KG1 (cell line): ENCODE measurements at regions not wholly inside any gene's neighbourhood (a gene's known extent, or its start where the extent isn't known, plus 50 kb on each side); places are given as distances from the start of the nearest gene placed in this dataset.
A peak's percentile ranks its signal among the peaks of the same experiment; 100 is the strongest.

Experiments
- DNase-seq: peaks from one replicate; lab custom pipeline; 2025; lab: John Stamatoyannopoulos, UW

DNA sequence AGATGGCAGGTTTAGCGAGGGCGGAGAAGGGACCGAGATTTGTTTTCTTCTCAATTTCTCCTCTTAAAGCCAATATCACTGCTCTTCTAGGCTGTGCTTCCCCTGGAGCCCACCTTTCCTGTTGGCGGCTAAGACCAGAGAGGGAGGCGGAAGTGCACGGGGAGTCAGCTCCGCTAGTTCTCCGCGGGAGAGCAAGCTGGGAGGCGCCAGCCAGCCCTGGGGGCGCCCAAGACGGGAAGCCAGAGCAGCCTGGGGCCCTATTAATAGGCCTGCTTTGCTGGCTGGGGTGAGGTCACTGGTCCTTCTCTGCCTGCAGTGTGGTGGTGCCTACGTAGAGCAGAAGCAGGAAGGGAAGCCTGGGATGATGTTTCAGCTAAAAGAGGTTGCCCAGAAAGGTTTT lies 61.6 kb downstream of the LSM5 start:
- DNase-seq: no peak

DNA sequence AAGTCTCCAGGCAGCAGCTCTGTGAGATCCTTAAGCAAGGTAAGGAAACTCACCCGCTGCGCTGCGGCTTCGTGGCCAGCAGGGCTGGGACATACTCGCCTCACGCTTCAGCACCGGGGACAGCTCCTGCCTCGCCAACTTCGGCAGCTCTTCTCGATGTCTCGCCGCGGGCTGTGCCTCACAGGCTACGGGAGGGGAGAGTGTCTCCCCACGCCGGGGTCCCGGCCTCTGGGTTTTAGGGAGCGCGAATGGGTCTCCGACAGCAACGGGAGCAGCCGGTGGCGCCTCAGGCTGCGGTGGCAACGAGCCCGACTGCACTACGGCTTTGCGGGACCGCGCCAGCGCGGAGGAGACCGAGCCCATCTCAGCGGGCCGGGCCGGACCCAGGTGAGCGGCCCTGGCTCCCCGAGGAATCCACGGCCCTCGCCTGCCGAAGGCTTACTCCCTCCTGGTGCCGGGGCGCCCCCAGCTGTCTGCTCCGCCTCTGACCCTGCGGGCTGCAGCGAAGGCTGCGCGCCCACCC lies 62.4 kb downstream of the LSM5 start:
- DNase-seq: peak; percentile 30

DNA sequence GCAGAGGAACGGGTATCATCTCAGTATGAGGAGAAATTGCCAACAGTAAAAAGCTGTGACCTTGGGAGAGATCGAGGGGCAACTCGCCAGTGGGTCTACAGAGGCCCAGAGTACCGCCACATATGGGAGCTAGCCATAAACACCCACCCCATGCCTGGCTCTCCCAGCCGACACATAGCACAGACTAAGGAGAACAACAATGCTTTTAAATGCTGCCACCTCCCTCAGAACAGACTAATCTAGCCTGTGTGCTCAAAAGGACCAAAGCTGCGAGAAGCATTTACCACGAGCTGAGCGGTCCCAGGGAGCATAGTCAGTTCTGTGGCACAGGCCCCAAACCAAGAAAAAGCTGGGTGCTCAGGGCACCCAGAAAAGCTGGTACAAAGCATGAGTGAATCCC lies 73.3 kb downstream of the LSM5 start:
- DNase-seq: no peak

DNA sequence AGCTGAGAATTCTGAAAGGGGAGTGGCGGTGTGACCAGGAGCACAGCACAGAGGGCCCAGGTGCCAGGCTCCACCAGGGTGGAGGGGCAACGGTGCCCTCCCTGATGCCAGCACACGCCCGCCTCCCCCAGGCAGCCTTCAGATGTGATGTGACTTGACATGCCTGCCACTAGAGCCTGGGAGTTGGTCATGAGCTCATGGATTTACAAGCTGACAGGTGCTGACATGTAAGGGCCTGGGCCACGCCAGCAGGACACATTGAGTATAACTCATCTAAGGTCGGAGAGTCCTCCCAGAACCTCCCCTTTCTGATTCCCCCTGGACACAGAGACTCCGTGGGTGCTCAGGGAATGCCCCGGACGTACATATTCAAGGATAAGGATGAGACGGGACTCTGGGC lies 74.2 kb downstream of the LSM5 start:
- no peak for DNase-seq

DNA sequence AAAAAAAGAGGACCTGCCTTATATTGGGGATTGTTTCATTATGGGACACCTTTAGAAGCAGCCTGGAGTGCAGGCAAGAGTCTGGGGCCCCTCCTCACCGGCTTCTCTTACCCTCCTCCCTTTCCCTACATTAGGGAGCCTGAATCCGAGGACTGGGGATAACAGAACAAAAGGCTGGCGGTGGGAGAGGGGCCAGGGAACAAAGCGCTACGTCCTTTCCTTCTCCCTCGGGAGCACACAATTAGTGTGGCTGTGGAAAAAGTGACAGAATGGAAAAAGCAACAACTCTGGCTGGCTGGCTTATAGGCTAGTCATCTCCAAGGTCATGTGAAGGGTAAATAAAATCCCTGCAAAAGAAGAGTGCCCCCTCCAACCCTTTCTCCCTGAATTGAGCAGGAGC lies 74.7 kb downstream of the LSM5 start:
- no peak for DNase-seq

DNA sequence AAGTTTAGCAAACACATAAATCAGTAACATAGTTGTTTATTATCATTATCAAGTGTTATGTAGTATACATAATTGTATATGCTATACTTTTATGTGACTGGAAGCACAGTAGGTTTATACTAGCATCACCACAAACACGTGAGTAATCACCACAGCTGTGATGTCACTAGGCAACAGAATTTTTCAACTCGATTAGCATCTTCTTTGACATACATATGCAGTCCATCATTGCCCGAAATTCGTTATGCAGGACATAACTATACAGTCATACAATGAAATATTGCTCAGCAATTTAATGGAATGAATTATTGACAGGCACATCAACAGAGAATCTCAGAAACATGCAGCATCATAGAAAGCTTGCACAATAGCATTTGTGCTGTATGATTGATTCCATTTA lies 77.7 kb downstream of the LSM5 start:
- DNase-seq: no peak

DNA sequence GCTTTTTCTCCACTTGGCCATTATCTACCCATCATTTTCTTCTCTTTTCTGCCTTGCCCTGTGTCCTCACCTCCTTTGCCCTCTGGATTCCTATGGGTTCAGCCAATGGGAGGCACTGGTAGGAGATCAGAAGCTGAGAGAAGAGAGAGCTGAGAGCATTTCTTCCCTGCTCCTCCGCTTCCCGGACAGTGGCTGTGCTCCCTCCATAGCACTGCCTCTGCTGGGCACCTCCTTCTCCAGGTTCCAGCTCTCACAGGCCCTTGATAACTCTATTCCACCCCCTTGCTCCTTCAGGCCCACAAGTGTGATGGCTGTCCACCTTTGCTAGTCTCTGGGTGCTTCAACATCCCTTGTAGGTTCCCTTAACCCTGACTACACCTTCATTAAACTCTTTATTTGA lies 79.6 kb downstream of the LSM5 start:
- no peak for DNase-seq

DNA sequence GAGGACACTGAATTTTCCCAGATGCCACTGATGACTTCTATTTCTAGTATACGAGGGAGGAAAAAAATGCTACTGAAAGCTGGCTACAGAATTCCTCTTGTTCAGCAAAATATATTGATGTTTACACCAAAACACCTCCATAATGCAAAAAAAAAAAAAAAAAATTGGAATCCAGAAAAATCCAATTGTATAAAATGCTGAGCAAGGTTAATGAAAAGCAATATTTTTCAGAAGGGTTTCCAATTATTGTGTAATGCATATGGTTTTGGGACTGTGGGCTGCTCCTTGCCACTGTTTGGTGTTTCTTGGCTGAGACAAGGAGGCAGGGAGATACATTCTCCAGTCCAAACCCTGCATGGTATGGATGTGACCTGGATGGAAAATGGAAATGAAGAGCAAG lies 83.8 kb downstream of the LSM5 start:
- no peak for DNase-seq

DNA sequence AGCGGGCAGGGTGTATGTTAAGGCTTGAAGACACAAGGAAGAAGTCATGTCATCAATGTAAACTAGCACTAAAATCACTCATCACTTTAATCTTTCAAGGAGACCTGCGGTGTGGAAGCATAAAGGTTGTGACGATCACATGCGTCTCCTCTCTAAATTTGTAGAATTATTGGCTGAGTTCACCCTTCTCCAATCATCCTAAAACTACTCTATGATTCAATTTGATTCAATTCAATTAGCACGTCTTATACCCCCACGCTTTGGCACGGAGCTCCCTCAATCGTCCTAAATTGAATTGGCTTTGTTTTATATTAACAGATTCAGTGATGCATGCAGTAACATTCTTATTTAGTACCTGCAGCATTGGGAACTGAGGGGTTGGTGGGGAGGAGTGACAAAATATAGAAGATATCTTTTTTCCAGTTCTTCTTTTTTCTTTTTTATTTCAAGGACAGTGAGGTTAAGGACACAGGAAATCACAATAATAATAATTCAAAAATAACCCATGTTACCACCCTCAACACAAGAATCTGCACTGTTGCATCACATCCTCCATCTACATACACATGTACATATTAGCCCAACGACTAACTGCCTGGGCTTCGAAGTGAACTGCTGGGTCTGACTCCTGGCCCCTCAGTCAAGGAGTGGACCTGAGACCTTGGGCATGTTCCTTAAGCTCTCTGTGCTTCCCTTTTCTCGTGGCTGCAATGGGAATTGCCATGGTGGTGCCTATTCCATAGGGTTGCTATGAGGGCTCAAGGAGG lies 86.5 kb downstream of the LSM5 start:
- DNase-seq: no peak

DNA sequence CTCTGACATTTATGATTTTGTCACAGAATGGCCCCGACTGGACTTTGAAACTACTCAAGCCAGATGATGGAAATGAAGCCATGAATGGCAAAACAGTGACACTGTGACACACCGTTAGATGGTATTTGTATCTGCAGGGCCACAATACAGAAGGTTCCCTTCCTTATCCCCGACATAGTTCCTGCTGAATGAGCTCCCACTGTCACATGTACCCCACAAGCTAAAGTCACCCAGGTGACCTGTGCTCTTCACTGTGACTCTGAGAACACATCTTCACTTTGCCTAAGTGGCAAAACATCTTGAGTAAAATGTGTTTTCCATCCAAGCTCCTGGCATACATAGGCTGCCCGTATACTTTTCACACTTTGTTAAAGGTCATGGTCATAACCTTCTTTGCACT lies 89.5 kb downstream of the LSM5 start:
- no peak for DNase-seq

GRCh38 chr7:32399311-32399710 lies 90.9 kb downstream of the LSM5 start:
- no peak for DNase-seq

DNA sequence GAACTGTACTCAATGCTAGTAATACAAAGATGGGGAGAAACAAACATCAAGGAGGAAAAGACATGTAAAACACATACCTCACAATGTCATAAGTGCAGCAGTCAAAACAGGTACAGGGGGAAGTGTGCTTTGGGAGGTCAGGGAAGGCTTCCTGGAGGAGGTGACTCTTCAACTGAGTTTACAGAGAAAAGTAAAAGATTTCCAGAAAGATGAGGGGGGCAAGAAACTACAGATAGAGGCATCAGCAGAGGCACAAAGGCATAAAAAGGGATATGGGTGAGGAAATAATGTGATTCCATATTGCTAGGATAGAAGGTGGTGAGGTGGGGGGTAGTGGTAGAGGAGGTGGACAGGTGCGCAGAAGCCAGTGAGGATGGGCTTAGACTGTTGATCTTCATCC lies 95.0 kb downstream of the LSM5 start:
- no peak for DNase-seq

DNA sequence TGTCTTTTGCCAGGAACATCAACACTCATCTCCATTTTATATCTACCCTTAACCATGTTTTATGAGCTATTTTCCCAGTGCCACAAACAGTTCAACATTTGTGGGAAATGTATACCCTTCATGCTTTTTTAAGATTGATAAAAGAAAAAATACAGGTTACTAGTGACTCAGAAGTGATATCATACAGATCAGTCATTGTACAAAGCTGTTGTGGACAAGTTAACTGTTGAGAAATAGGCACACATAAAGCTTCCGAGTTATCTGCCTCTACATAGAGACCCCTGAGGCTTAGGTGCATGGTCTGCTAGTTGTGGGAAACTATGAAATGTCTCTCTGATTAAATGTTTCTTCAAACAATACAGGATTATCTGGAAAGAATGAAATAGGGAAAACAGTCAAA lies 96.3 kb downstream of the LSM5 start:
- DNase-seq: no peak

- no peak for DNase-seq
Observed at GRCh38 chr7:32390210-32390609, 100.0 kb downstream of the LSM5 start.

DNA sequence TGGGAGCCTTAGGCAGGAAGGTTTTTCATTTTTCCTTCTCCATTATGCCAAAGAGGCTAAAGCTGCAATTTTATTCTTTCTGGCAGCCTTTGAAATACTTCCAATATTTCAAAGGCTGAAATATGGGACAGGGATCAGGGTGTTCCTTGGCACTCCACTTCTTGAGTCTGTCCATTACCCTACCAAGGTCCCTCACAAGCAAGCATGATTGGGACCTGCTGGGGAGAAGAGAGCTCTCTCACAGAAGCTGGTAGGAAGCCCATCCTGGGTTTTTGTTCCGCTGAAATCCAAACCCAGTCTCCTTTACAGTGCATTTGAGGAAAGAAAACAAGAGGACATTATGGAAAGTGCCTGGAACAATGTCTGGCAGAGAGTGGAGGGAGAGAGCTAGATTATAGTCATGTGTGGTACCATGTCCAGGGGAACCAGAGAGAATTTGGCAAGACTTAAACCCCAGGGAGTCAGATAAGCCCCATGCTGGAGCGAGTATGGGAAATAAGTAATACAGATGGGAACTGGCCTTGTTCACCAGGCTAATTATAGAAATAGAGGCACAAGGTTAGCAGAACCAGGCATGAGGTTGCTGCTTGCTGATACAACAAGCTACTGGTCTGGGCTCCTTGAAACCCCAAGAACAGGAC lies 104.7 kb downstream of the LSM5 start:
- no peak for DNase-seq

- no peak for DNase-seq
Observed at GRCh38 chr7:32381024-32381601, 109.1 kb downstream of the LSM5 start.

DNA sequence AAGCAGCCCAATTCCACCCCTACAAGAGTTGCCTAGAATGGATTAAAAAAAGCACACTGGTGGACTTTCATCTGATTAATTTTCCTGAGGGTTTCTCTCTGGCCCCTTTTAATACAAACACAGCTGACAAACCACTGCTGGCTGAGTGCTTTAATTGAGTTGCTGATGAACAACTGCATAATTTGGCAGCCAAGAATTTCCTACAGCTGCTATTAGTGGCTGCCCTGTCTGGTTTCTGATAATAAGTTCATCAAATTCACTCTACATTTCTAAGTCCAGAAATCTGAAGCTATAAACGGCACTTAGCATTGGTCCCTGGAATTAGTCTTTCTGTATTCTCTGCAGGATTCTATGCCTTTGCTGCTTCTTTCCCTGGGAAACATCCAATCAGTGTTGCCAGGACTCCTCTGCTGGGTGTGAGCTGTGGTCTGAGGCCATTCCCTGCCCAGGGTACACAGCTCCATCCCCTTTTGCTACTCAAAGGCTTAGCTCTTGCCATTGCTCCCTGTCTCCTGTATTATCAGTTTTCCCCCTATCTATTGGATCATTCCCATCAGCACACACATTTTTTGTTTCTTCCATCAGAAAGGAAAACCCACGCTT lies 110.6 kb downstream of the LSM5 start:
- no peak for DNase-seq

GRCh38 chr7:32378988-32379387 lies 111.2 kb downstream of the LSM5 start:
- no peak for DNase-seq

DNA sequence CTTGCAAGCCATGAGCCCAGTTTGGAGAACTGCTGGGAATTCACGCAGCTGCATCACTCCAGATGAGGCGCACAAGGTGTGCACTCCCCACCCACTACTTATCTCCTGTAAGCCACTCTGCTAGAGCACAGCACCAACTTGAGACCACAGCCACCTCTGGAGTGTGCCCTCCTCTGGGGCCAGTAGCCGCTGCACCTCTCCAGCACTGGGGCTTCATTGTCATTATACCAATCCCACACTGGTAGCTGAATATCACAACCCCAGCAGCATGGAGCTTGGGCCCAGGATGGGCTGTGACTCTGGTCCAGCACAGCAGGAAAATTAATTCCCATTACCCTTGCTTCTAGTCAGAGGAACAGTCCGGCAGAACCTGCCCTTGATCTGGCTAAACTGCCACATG lies 125.6 kb downstream of the LSM5 start:
- DNase-seq: no peak

GRCh38 chr7:32360127-32360526 lies 130.1 kb downstream of the LSM5 start:
- DNase-seq: no peak

- DNase-seq: no peak
Observed at GRCh38 chr7:32357535-32358277, 132.5 kb downstream of the LSM5 start.

GRCh38 chr7:32347244-32347828 lies 142.8 kb downstream of the LSM5 start:
- no peak for DNase-seq
